ENCODE measurements at regions not wholly inside any gene's neighbourhood (a gene's known extent, or its start where the extent isn't known, plus 50 kb on each side); places are given as distances from the start of the nearest gene placed in this dataset.

GRCh38 chr5:111641533-111642233 lies 115.3 kb downstream of the NREP start:
- H3K4me1 Mint-ChIP-seq, result peaks cover 7% of the 10 kb centered on the region
- H3K4me3 Mint-ChIP-seq, result no peak overlapping the region
- peaks cover 57% of the 10 kb centered on the region for H3K9me3 Mint-ChIP-seq
- TF ChIP-seq ERG (CRISPR knock-in tag; IDR thresholded peaks at IDR 0.05) (no peak), IRF1 (CRISPR knock-in tag; IDR thresholded peaks at IDR 0.05) (no peak), ZBTB21 (CRISPR knock-in tag; IDR thresholded peaks at IDR 0.05; ENCODE audit: borderline replicate concordance) (no peak), PRDM15 (CRISPR knock-in tag; IDR thresholded peaks at IDR 0.05) (no peak), E2F4 (CRISPR knock-in tag; IDR thresholded peaks at IDR 0.05; ENCODE audit: borderline replicate concordance, low read depth) (no peak), ESRRA (CRISPR knock-in tag; IDR thresholded peaks at IDR 0.05; ENCODE audit: borderline replicate concordance) (no peak), ZNF281 (CRISPR knock-in tag; IDR thresholded peaks at IDR 0.05) (no peak), FOXJ3 (CRISPR knock-in tag; IDR thresholded peaks at IDR 0.05; ENCODE audit: borderline replicate concordance) (no peak), E2F5 (CRISPR knock-in tag; IDR thresholded peaks at IDR 0.05) (no peak), ARID4B (CRISPR knock-in tag; IDR thresholded peaks at IDR 0.05; ENCODE audit: borderline replicate concordance) (no peak), CREM (CRISPR knock-in tag; IDR thresholded peaks at IDR 0.05) (no peak), HMGA2 (CRISPR knock-in tag; IDR thresholded peaks at IDR 0.05) (no peak), NFE2L1 (CRISPR knock-in tag; IDR thresholded peaks at IDR 0.05) (no peak), FOXP1 (CRISPR knock-in tag; IDR thresholded peaks at IDR 0.05; ENCODE audit: borderline replicate concordance) (no peak)
- no peak overlapping the region for H3K27ac Mint-ChIP-seq
- ATAC-seq (no peak), DNase-seq (ENCODE audit: low spot score) (no peak)
- no peaks in the 10 kb centered on the region for H3K27me3 Mint-ChIP-seq (ENCODE audit: low read depth)
- ChIA-PET CTCF (no interaction called here), POLR2A (no interaction called here)
- peaks cover 32% of the 10 kb centered on the region for H3K36me3 Mint-ChIP-seq
